H1 (cell line): ENCODE measurements at regions not wholly inside any gene's neighbourhood (a gene's known extent, or its start where the extent isn't known, plus 50 kb on each side); places are given as distances from the start of the nearest gene placed in this dataset.

Experiments used
- CREB1 ChIP-seq: IDR thresholded peaks from 2 replicates; pipeline ENCODE4 v1.6.1; 2012; ENCODE audit warnings: inconsistent platforms
- EP300 ChIP-seq, 2 experiments: IDR thresholded peaks; 1 replicate in 1 of 2; 2 replicates in 1 of 2; pipeline ENCODE4 v1.6.1; 2011 to 2012; ENCODE audit warnings: low read depth in 2 of 2, low read length in 2 of 2, mild to moderate bottlenecking in 2 of 2, borderline replicate concordance in 1 of 2, inconsistent platforms in 1 of 2, moderate library complexity in 1 of 2
- HDAC2 ChIP-seq, 2 experiments: fragments of 300-600 bp in 1 of 2; sonication (generic) in 1 of 2; IDR thresholded peaks; 2 replicates each; pipeline ENCODE4 v1.6.1; 2011 to 2012; ENCODE audit warnings: low read depth in 2 of 2, low read length in 2 of 2, mild to moderate bottlenecking in 2 of 2, moderate library complexity in 2 of 2, borderline replicate concordance in 1 of 2, inconsistent platforms in 1 of 2
- KDM1A ChIP-seq: fragments of 200-600, 300-600 bp; sonication (generic); IDR thresholded peaks from 2 replicates; pipeline ENCODE4 v1.7.1; 2016; ENCODE audit warnings: mild to moderate bottlenecking, low read length, borderline replicate concordance
- PHF8 ChIP-seq: fragments of 200-600 bp; sonication (generic); conservative IDR thresholded peaks from 2 replicates; pipeline ENCODE4 v1.7.1; 2012; ENCODE audit warnings: low read depth, mild to moderate bottlenecking, inconsistent platforms, low read length, moderate library complexity
- POLR2A ChIP-seq, 2 experiments: IDR thresholded peaks; 1 replicate in 1 of 2; 2 replicates in 1 of 2; pipeline ENCODE4 v1.6.1; 2011; ENCODE audit warnings: low read depth in 2 of 2, low read length in 2 of 2, mild to moderate bottlenecking in 2 of 2; ENCODE audit errors: control extremely low read depth in 1 of 2
- SIN3A ChIP-seq, 2 experiments: IDR thresholded peaks in 1 of 2; conservative IDR thresholded peaks in 1 of 2; 2 replicates each; pipeline ENCODE4 v1.6.1; 2011 to 2012; ENCODE audit warnings: low read length in 2 of 2, improper control_type of control experiment in 1 of 2, low read depth in 1 of 2, mild to moderate bottlenecking in 1 of 2
- SP4 ChIP-seq: IDR thresholded peaks from 2 replicates; pipeline ENCODE4 v1.6.1; 2012; ENCODE audit warnings: low read length, inconsistent platforms
- SRF ChIP-seq: IDR thresholded peaks from 2 replicates; pipeline ENCODE4 v1.6.1; 2011; ENCODE audit warnings: mild to moderate bottlenecking, low read depth, low read length, moderate library complexity
- SUZ12 ChIP-seq: fragments of 200-600 bp; sonication (generic); IDR thresholded peaks from 2 replicates; pipeline ENCODE4 v1.6.1; 2012; ENCODE audit warnings: mild to moderate bottlenecking, inconsistent platforms, low read length, moderate library complexity, mixed read lengths
- TF ChIP-seq, protein P1 (sequence below): fragments of 300-600 bp; sonication (generic); IDR thresholded peaks from 2 replicates; pipeline ENCODE4 v1.7.1; 2012; ENCODE audit warnings: low read length, moderate library complexity, mild to moderate bottlenecking, inconsistent platforms; ENCODE audit not compliant: insufficient replicate concordance
- TF ChIP-seq, protein P2 (sequence below): IDR thresholded peaks from 2 replicates; pipeline ENCODE4 v1.6.1; 2012; ENCODE audit warnings: inconsistent platforms

DNA sequence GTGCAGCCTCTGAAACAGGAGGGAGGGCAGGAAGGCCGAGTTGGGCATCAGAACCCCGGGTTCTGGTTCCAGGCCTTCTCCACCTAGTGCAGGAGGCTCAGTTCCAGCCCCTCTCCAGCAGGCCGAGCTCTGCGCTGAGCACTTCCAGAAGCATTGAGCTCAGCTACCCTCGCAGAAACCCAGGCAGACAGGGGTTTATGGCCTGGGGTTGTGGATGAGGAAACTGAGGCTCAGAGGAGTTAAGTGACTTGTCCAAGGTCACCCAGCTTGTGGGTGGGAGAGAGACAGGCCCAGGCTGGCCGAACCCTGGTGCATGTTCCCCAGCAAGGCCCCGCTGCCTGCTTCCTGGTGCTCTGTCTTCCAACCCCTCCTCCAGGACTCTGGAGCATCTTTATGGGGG, 348.9 kb downstream of the PTPRU start (continued):
- TF ChIP-seq, protein P1, sequence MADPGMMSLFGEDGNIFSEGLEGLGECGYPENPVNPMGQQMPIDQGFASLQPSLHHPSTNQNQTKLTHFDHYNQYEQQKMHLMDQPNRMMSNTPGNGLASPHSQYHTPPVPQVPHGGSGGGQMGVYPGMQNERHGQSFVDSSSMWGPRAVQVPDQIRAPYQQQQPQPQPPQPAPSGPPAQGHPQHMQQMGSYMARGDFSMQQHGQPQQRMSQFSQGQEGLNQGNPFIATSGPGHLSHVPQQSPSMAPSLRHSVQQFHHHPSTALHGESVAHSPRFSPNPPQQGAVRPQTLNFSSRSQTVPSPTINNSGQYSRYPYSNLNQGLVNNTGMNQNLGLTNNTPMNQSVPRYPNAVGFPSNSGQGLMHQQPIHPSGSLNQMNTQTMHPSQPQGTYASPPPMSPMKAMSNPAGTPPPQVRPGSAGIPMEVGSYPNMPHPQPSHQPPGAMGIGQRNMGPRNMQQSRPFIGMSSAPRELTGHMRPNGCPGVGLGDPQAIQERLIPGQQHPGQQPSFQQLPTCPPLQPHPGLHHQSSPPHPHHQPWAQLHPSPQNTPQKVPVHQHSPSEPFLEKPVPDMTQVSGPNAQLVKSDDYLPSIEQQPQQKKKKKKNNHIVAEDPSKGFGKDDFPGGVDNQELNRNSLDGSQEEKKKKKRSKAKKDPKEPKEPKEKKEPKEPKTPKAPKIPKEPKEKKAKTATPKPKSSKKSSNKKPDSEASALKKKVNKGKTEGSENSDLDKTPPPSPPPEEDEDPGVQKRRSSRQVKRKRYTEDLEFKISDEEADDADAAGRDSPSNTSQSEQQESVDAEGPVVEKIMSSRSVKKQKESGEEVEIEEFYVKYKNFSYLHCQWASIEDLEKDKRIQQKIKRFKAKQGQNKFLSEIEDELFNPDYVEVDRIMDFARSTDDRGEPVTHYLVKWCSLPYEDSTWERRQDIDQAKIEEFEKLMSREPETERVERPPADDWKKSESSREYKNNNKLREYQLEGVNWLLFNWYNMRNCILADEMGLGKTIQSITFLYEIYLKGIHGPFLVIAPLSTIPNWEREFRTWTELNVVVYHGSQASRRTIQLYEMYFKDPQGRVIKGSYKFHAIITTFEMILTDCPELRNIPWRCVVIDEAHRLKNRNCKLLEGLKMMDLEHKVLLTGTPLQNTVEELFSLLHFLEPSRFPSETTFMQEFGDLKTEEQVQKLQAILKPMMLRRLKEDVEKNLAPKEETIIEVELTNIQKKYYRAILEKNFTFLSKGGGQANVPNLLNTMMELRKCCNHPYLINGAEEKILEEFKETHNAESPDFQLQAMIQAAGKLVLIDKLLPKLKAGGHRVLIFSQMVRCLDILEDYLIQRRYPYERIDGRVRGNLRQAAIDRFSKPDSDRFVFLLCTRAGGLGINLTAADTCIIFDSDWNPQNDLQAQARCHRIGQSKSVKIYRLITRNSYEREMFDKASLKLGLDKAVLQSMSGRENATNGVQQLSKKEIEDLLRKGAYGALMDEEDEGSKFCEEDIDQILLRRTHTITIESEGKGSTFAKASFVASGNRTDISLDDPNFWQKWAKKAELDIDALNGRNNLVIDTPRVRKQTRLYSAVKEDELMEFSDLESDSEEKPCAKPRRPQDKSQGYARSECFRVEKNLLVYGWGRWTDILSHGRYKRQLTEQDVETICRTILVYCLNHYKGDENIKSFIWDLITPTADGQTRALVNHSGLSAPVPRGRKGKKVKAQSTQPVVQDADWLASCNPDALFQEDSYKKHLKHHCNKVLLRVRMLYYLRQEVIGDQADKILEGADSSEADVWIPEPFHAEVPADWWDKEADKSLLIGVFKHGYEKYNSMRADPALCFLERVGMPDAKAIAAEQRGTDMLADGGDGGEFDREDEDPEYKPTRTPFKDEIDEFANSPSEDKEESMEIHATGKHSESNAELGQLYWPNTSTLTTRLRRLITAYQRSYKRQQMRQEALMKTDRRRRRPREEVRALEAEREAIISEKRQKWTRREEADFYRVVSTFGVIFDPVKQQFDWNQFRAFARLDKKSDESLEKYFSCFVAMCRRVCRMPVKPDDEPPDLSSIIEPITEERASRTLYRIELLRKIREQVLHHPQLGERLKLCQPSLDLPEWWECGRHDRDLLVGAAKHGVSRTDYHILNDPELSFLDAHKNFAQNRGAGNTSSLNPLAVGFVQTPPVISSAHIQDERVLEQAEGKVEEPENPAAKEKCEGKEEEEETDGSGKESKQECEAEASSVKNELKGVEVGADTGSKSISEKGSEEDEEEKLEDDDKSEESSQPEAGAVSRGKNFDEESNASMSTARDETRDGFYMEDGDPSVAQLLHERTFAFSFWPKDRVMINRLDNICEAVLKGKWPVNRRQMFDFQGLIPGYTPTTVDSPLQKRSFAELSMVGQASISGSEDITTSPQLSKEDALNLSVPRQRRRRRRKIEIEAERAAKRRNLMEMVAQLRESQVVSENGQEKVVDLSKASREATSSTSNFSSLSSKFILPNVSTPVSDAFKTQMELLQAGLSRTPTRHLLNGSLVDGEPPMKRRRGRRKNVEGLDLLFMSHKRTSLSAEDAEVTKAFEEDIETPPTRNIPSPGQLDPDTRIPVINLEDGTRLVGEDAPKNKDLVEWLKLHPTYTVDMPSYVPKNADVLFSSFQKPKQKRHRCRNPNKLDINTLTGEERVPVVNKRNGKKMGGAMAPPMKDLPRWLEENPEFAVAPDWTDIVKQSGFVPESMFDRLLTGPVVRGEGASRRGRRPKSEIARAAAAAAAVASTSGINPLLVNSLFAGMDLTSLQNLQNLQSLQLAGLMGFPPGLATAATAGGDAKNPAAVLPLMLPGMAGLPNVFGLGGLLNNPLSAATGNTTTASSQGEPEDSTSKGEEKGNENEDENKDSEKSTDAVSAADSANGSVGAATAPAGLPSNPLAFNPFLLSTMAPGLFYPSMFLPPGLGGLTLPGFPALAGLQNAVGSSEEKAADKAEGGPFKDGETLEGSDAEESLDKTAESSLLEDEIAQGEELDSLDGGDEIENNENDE, result no peak
- TF ChIP-seq SIN3A (conservative IDR thresholded peaks at IDR 0.05 in 1 of 2, IDR thresholded peaks at IDR 0.05 in 1 of 2; ENCODE audit: low read depth in 1 of 2, low read length in 2 of 2) (no peak), SP4 (no peak), HDAC2 (IDR thresholded peaks at IDR 0.05; ENCODE audit: borderline replicate concordance in 1 of 2, low read depth in 2 of 2, low read length in 2 of 2) (no peak), POLR2A (IDR thresholded peaks at IDR 0.05; ENCODE audit: control extremely low read depth in 1 of 2, low read depth in 2 of 2, low read length in 2 of 2) (no peak), SUZ12 (no peak), SRF (no peak), EP300 (IDR thresholded peaks at IDR 0.05; ENCODE audit: borderline replicate concordance in 1 of 2, low read depth in 2 of 2, low read length in 2 of 2) (no peak), PHF8 (no peak), KDM1A (no peak), CREB1 (no peak)
- TF ChIP-seq, protein P2, sequence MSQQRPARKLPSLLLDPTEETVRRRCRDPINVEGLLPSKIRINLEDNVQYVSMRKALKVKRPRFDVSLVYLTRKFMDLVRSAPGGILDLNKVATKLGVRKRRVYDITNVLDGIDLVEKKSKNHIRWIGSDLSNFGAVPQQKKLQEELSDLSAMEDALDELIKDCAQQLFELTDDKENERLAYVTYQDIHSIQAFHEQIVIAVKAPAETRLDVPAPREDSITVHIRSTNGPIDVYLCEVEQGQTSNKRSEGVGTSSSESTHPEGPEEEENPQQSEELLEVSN, result no peak
